ENCODE measurements at regions not wholly inside any gene's neighbourhood (a gene's known extent, or its start where the extent isn't known, plus 50 kb on each side); places are given as distances from the start of the nearest gene placed in this dataset.
A peak's percentile ranks its signal among the peaks of the same experiment; 100 is the strongest.

DNA sequence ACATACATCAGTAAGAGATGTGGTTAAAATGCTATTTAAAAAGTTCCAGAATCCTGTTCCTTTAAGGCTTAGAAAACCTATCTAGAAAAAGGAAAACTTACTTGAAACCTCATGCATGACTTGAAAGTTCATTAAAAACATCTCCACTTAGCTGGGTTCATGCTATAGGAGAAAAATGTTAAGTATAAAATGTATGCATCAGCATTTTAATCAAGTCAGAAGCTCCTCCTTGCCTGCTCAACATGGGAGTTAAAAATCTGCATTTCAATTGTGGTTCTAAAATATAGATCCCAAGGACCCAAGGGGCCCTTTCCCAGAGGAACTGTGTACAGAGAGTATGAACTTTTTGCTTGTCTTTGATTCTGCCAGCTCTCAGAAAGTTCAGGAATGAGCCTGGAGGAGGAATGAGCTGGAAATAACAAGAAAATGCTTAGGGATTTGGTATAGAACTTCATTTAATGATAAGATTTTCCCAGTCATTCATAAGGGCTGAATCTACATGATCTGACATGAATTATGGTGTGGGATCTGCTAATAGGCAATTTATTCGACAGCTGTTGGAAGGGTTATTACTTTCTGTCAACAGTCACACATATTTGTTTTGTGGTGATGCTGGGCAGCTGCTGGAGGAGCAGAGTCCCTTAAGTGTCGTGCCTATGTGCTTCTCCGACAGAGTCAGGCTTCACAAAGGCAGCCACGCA lies 85.6 kb upstream of the MTPN start:
- no peaks in the 10 kb centered on the region for H3K36me3 ChIP-seq (ENCODE audit: control insufficient read depth, insufficient read depth, low read length)
- no peaks in the 10 kb centered on the region for H4K20me1 ChIP-seq (ENCODE audit: insufficient read depth, low read length)
- H3K79me1 ChIP-seq (ENCODE audit: low read depth in 1 of 2, low read length in 2 of 2) = no peaks in the 10 kb centered on the region
- no peak overlapping the region for H3K4ac ChIP-seq (ENCODE audit: low read depth, low read length)
- ChIA-PET CTCF (no interaction called here), POLR2A (ENCODE audit: unreplicated experiment) (no interaction called here)
- dilution Hi-C loops (cut with HindIII; ENCODE audit: low sequenced_read_pairs, unreplicated experiment) = no loop called here
- DNase-seq (no peak), ATAC-seq (ENCODE audit: low read depth) (no peak)
- no peak overlapping the region for H3K23ac ChIP-seq (ENCODE audit: low read depth, low read length)
- no peak overlapping the region for H3K14ac ChIP-seq (replicated peaks; ENCODE audit: low read depth, low read length)
- TF ChIP-seq MAFK (IDR thresholded peaks at IDR 0.05; ENCODE audit: low read depth, low read length) (peak; percentile 76), RAD21 (IDR thresholded peaks at IDR 0.05; ENCODE audit: low read length) (no peak)
- in situ Hi-C loops (cut with MboI; ENCODE audit: low sequenced_read_pairs) = no loop called here
- intact Hi-C loops (cut with micrococcal nuclease) = no loop called here
- no TSS peak for BruUV-seq (replicated peaks)
- H2BK5ac ChIP-seq (ENCODE audit: low read depth, low read length, poor library complexity, severe bottlenecking) = no peak overlapping the region
- H4K8ac ChIP-seq (ENCODE audit: low read depth in 2 of 2, low read length in 2 of 2) = no peak overlapping the region
- WGBS, 2 experiments (ENCODE audit: extremely low coverage in 2 of 2, insufficient read length in 1 of 2) = no CpG with 5 or more reads among the region's 4 CpGs
- no peak overlapping the region for H3K4me2 ChIP-seq (ENCODE audit: low read depth, low read length)
- no peak overlapping the region for H3K56ac ChIP-seq (ENCODE audit: extremely low read depth, insufficient read depth, low read length)
- no peak overlapping the region for H3K18ac ChIP-seq (ENCODE audit: low read depth, low read length)
- H4K91ac ChIP-seq (ENCODE audit: insufficient read depth, low read depth, low read length) = no peak overlapping the region
- no peaks in the 10 kb centered on the region for H3K4me1 ChIP-seq (ENCODE audit: control insufficient read depth, insufficient read depth, low read length)
- no peak overlapping the region for H2AFZ ChIP-seq (replicated peaks; ENCODE audit: low read length, poor library complexity)
- no peaks in the 10 kb centered on the region for H3K9me3 ChIP-seq (ENCODE audit: control insufficient read depth, insufficient read depth, low read length)
- no peak overlapping the region for H2BK20ac ChIP-seq (ENCODE audit: low read depth, low read length)
- H4K5ac ChIP-seq (ENCODE audit: low read depth, low read length) = no peak overlapping the region
- no peaks in the 10 kb centered on the region for H3K9me1 ChIP-seq (ENCODE audit: insufficient read depth, low read length)
- H3K27me3 ChIP-seq (ENCODE audit: control insufficient read depth, insufficient read depth, low read length) = no peaks in the 10 kb centered on the region
- no peak overlapping the region for H2BK15ac ChIP-seq (ENCODE audit: low read depth, low read length)
- H2BK120ac ChIP-seq (ENCODE audit: low read depth, low read length) = no peak overlapping the region
- no peak overlapping the region for H3K4me3 ChIP-seq (ENCODE audit: insufficient read depth, low read depth, low read length)
- no peak overlapping the region for H2AK9ac ChIP-seq (replicated peaks; ENCODE audit: low read depth, low read length, poor library complexity)
- H2AK5ac ChIP-seq (ENCODE audit: low read depth, low read length) = no peak overlapping the region
- no peak overlapping the region for H3K9ac ChIP-seq (ENCODE audit: low read depth, low read length)
- no peak overlapping the region for H3K27ac ChIP-seq (ENCODE audit: insufficient read depth, low read length)
